Skeletal muscle tissue (tissue), 3 donors: ENCODE measurements at regions not wholly inside any gene's neighbourhood (a gene's known extent, or its start where the extent isn't known, plus 50 kb on each side); places are given as distances from the start of the nearest gene placed in this dataset.

ENCODE experiments used
- H3K27ac ChIP-seq: one replicate; pipeline ENCODE4 v1.7.0; 2013; ENCODE audit warnings: mild to moderate bottlenecking, low read depth, low read length, inconsistent platforms
- H3K27me3 ChIP-seq, 3 donors: one replicate each; pipeline ENCODE4 v1.7.0; 2013; ENCODE audit warnings: low read length in 3 of 3; ENCODE audit not compliant: control insufficient read depth in 3 of 3, insufficient read depth in 3 of 3
- H3K36me3 ChIP-seq, 3 donors: one replicate each; pipeline ENCODE4 v1.7.0; 2013; ENCODE audit warnings: low read length in 3 of 3; ENCODE audit not compliant: control insufficient read depth in 3 of 3, insufficient read depth in 3 of 3
- H3K4me1 ChIP-seq, 3 donors: one replicate each; pipeline ENCODE4 v1.7.0; 2013; ENCODE audit warnings: low read length in 3 of 3, mild to moderate bottlenecking in 3 of 3; ENCODE audit not compliant: control insufficient read depth in 3 of 3, insufficient read depth in 3 of 3
- H3K4me3 ChIP-seq, 3 donors: one replicate each; pipeline ENCODE4 v1.7.0; 2013; ENCODE audit warnings: low read length in 3 of 3
- H3K9ac ChIP-seq, 3 donors: one replicate each; pipeline ENCODE4 v1.7.0; 2013; ENCODE audit warnings: low read length in 3 of 3, mild to moderate bottlenecking in 3 of 3, moderate library complexity in 2 of 3, low read depth in 1 of 3
- H3K9me3 ChIP-seq, 3 donors: one replicate each; pipeline ENCODE4 v1.7.0; 2013; ENCODE audit warnings: low read length in 3 of 3; ENCODE audit not compliant: control insufficient read depth in 3 of 3
- donor health status: Osteomylitis.

DNA sequence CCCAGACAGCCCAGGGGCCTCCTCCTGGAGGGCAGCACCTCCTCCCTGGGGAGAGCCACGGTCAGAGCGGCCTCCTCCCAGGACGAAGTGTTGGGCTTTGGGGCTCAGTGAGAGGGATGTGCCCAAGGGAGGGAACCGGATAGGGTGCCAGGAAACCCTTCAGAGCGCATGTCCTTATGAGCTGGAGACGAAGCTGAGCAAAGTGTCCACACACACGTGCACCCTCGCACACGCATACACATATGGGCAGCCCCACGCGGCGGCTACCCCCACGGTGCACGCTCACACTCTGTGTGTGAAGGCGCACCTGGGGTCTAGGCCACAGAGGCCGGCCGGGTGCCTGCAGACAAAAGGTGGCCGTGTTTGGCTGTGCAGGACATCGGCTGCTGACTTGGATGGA is 106.1 kb upstream of the HDAC4 start:
- Histone ChIP-seq H3K27ac (no peak overlapping the region), H3K4me3 (no peak overlapping the region), H3K9ac (no peak overlapping the region), H3K27me3 (peaks cover 0 to 9% (median 0%) of the 10 kb centered on the region in 3 donors), H3K36me3 (no peaks in the 10 kb centered on the region), H3K9me3 (no peaks in the 10 kb centered on the region), H3K4me1 (peaks cover 0 to 2% (median 2%) of the 10 kb centered on the region in 3 donors)

DNA sequence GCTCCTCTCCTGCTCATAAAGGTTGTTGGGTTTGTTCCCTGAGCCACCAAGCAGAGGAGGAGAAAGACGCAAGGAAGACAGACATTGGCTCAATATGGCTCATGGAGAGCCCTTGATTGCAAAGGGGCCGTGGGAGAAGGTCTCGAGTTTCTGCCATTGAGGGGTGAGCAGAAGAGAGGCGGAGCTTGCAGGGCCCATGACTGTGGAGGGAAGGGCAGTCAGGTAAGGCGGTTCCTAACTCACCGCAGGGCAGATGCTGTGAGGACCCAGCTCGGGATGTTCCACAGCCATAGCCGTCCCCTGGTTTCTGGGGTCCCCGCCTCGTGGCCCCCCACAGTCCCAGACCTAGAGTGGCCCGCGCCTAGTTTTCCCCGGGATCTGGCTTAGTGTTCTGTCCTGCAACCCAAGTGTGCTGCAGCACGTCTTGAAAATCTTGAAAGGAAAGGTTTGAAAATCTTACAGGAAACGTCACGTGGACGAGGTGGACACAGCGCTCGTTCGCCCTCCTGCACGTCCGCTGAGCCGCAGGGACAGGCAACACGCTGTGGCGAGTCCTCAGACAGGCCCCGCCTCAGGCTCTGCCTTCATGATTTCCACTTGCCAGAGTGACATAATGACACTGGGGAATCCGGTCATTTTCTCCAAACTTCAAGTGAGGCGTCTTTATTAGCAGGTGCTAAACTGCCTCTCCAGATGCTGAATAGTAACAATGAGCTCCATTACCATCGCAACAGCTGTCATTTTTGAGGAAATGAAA is 105.5 kb upstream of the HDAC4 start:
- Histone ChIP-seq H3K4me3 (no peak overlapping the region), H3K36me3 (no peaks in the 10 kb centered on the region), H3K9ac (no peak overlapping the region), H3K4me1 (peaks cover 0 to 2% (median 2%) of the 10 kb centered on the region in 3 donors), H3K27me3 (peaks cover 0 to 9% (median 0%) of the 10 kb centered on the region in 3 donors), H3K27ac (no peak overlapping the region), H3K9me3 (no peaks in the 10 kb centered on the region)

DNA sequence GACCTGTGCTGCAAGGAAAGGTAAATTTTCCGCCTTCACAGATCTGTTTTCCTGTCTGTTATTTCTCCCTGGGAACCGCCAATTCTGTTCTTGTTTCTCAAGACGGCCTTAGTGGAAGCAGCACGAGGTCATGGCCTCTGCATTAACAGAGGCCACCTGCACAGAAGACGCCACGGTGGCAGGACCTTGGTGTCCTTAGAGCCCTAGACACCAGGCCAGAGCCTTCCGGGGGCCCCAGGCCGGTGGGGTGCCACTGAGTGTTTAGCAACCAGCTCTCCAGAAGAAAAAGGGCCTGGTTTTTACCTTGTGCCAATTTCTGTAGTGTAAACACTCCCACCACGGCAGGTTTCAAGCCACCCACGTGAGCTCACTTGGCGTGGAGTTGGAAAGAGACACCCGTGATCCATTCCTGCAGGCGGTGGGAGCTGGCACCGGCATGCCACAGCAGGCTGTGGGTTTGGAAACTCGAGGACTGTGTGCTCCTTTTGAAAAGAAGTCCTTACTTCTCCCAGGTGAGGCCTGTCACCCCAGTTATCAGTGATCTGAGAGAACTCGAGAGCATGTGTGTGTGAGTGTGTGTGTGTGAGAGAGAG is 103.9 kb upstream of the HDAC4 start:
- Histone ChIP-seq H3K4me3 (no peak overlapping the region), H3K36me3 (no peaks in the 10 kb centered on the region), H3K27me3 (peaks cover 0 to 9% (median 2%) of the 10 kb centered on the region in 3 donors), H3K9ac (no peak overlapping the region), H3K9me3 (no peaks in the 10 kb centered on the region), H3K4me1 (peaks cover 10 to 12% (median 10%) of the 10 kb centered on the region in 3 donors), H3K27ac (no peak overlapping the region)

DNA sequence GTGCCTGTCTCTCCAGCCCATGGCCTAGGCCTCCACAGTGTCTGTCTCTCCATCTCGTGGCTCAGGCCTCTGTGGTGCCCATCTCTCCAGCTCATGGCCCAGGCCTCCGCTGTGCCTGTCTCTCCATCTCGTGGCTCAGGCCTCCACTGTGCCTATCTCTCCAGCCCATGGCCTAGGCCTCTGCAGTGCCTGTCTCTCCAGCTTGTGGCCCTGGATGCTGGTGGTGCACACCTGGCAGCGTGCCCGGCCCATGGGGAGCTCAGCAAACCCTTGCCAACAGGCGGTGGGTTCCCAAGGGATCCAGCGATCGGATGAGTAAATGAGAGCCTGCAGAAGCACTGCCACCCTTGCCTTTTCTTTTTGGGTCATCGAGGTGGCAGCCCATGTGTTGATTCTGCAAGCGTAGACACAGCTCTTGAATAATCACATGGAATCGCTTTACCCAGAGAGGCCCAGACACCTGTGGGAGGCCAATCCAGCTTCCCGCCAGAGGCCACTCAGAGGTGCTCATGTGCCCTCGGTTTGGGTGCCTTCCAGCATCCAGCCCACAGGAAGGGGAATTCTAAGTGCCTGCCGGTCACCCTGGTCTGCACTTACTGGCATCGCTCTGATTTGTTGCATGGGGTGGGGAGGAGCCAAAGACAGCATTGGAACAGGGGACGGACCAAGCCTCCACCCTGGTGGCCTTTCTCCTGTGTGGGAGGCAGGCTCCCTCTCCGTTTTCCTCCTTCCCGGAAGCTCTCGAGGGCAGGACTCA is 101.8 kb upstream of the HDAC4 start:
- H3K4me1 ChIP-seq = peaks cover 22 to 24% (median 23%) of the 10 kb centered on the region in 3 donors
- no peaks in the 10 kb centered on the region for H3K9me3 ChIP-seq
- no peaks in the 10 kb centered on the region for H3K36me3 ChIP-seq
- peaks cover 6 to 23% (median 8%) of the 10 kb centered on the region in 3 donors for H3K27me3 ChIP-seq
- H3K9ac ChIP-seq = no peak overlapping the region
- H3K4me3 ChIP-seq = no peak overlapping the region
- H3K27ac ChIP-seq = no peak overlapping the region

DNA sequence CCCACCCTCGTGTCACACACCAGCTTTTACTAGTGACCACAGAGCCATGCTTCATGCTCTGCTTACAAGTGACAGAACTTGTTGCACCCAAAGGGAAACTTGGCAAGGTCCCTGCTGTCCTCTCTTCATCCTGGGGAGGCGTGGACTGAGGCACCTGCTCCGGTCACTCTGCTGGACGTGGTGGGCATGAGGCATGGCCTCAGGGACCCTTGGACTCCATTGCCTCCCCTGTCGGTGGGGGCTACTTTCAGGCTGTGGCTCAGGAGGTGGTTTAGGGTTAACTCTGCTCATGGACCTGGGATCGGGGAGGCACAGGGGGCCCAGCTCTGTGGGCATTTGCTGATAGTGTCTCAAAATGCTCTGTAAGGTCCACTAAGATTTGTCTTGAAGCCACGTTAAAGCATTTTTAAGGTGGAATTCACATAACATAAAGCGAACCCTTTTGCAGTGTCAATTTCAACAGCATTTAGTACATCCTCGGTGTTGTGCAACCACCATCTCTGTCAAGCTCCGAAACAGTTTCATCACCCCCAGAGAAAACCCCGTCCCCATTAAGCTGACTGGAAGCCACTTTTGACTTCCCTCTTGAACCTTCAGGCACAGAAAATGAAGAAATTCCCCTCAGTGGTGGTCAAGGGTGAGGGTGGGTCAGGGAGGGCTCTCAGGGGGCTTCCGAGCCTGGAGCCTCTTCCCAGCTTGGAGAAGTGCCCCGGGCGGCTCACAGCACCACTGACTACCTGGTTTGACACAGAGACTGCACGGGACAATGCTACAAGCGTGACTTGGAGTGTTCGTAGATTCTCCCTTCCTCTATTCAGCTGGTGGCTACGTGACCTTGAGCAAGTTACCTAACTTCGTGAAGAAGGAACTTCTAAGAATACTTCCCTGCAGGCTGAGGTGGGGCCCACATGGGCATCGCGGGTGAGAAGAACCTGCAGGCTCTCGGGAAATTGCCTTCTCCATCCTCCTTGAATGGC is 100.0 kb upstream of the HDAC4 start:
- H3K9me3 ChIP-seq = no peaks in the 10 kb centered on the region
- no peak overlapping the region for H3K9ac ChIP-seq
- no peaks in the 10 kb centered on the region for H3K36me3 ChIP-seq
- H3K27me3 ChIP-seq = peaks cover 6 to 36% (median 13%) of the 10 kb centered on the region in 3 donors
- no peak overlapping the region for H3K4me3 ChIP-seq
- H3K27ac ChIP-seq = no peak overlapping the region
- H3K4me1 ChIP-seq = peaks cover 21 to 24% (median 22%) of the 10 kb centered on the region in 3 donors

DNA sequence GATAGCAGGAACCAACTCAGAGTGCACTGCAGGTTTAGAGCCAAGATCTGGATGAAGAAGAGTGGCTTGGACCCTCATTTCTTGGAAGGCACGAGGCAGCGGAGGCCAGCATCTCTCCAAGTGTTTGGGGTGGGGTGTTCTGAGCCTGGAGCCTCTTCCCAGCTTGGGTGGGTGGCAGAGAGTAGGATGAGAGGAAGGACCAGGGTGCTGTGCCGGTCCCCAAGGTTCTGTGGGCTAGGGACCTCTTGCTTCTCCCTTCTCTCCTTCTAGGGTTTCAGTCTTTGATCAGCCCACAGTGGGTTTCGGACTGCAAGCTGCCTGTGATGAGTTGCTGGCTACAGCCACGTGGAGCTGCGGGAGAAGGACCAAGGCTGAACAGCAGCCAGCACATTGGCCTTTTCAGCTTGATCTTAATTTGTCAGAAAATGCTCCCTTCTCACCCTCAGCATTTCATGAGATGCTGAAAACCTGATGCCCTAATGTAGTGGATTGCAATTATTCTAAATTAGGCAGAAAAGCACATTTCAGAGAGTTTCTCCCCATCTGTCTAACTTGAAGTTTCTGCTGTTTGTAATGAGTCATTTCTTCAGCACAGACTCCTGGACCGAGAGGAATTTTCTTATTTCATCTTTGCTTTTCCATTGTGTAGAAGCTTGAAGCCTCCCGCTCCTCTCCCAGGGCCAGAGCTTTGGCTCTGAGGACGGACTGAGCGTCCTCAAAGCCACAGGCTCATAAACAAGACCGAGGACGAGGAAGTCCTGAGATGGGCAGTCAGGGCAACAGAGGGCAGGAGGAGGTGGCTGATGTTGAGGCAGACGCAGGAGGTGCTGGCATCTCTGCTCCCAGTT is 99.1 kb upstream of the HDAC4 start:
- Histone ChIP-seq H3K27ac (no peak overlapping the region), H3K27me3 (peaks cover 6 to 38% (median 10%) of the 10 kb centered on the region in 3 donors), H3K9ac (no peak overlapping the region), H3K4me3 (no peak overlapping the region), H3K4me1 (peaks cover 21 to 24% (median 22%) of the 10 kb centered on the region in 3 donors), H3K9me3 (no peaks in the 10 kb centered on the region), H3K36me3 (no peaks in the 10 kb centered on the region)

DNA sequence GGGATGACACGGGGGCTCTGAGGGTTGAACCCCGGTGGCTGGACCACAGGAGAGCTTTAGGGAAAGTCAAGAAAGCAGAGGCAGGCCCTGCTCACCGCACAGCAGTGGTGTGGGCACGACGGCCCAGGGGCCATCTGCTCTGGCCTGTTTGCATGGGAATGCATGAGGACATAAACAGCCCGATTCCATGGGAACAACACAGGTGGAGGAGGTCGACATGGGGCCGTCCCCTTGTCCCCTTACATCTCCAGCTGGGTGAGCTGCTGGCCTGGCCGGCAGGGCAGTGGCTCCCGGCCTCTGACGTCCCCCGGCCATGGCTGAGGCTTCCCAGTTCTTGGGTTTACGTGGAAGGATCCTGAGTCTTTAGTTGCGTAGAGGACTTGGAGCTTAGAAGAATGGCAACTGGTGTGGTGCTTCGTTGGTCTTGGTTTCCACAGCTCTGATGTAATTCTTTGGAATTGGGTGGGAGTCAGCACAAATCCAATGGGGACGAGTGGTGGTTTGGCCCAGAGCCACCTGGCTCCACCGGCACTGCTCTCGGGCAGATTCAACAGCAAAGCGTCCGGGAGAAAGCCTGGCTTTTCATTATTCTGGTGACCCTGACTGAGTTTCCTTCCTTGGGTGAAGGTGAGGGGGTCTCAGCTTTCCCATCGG is 98.3 kb upstream of the HDAC4 start:
- no peaks in the 10 kb centered on the region for H3K9me3 ChIP-seq
- no peaks in the 10 kb centered on the region for H3K36me3 ChIP-seq
- H3K4me1 ChIP-seq = peaks cover 21 to 24% (median 22%) of the 10 kb centered on the region in 3 donors
- no peak overlapping the region for H3K27ac ChIP-seq
- H3K27me3 ChIP-seq = peaks cover 6 to 41% (median 10%) of the 10 kb centered on the region in 3 donors
- H3K4me3 ChIP-seq = no peak overlapping the region
- no peak overlapping the region for H3K9ac ChIP-seq

DNA sequence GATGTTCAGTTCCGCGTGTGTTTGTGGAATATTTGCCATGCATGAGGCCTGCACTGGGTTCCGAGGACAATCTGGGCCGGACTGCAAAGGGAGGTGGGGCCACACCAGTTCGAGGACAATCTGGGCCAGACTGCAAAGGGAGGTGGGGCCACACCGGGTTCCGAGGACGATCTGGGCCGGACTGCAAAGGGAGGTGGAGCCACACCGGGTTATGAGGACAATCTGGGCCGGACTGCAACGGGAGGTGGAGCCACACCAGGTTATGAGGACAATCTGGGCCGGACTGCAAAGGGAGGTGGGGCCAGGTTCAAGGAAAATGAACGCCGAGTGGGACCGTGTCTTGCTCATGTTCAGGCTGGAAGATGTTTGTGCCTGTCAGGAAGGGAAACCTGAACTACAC is 97.8 kb upstream of the HDAC4 start:
- Histone ChIP-seq H3K9me3 (no peaks in the 10 kb centered on the region), H3K27me3 (peaks cover 6 to 41% (median 10%) of the 10 kb centered on the region in 3 donors), H3K27ac (no peak overlapping the region), H3K4me1 (peaks cover 21 to 24% (median 22%) of the 10 kb centered on the region in 3 donors), H3K36me3 (no peaks in the 10 kb centered on the region), H3K4me3 (no peak overlapping the region), H3K9ac (no peak overlapping the region)
